Progenitor cell of endocrine pancreas (in vitro differentiated cells): ENCODE measurements at regions not wholly inside any gene's neighbourhood (a gene's known extent, or its start where the extent isn't known, plus 50 kb on each side); places are given as distances from the start of the nearest gene placed in this dataset.

Source experiments
- DNase-seq: peaks from one replicate; pipeline ENCODE4 v3.0.0; 2021; ENCODE audit warnings: low spot score; ENCODE audit not compliant: unreplicated experiment
- H3K27ac Mint-ChIP-seq: 2 replicates; pipeline ENCODE4 v1.8.0; 2021; ENCODE audit warnings: mild to moderate bottlenecking, moderate library complexity, mixed read lengths
- H3K27me3 Mint-ChIP-seq: 2 replicates; pipeline ENCODE4 v1.8.0; 2021; ENCODE audit warnings: mixed read lengths
- H3K36me3 Mint-ChIP-seq: 2 replicates; pipeline ENCODE4 v1.8.0; 2022; ENCODE audit warnings: mixed read lengths; ENCODE audit not compliant: insufficient read depth
- H3K4me1 Mint-ChIP-seq: 2 replicates; pipeline ENCODE4 v1.8.0; 2021; ENCODE audit warnings: low read depth, mixed read lengths
- H3K4me3 Mint-ChIP-seq: 2 replicates; pipeline ENCODE4 v1.8.0; 2021; ENCODE audit warnings: low read depth, mild to moderate bottlenecking, moderate library complexity, mixed read lengths
- H3K9me3 Mint-ChIP-seq: 2 replicates; pipeline ENCODE4 v1.8.0; 2021; ENCODE audit warnings: low read depth, mixed read lengths
- CTCF ChIP-seq: fragments of 200-600 bp; sonication (generic); IDR thresholded peaks from one replicate; pipeline ENCODE4 v1.5.0; 2021; ENCODE audit warnings: antibody characterized with exemption, mild to moderate bottlenecking; ENCODE audit not compliant: unreplicated experiment

GRCh38 chr7:18151422-18151821, 123.8 kb upstream of the PRPS1L1 start:
- no peak for DNase-seq
- peaks cover 3% of the 10 kb centered on the region for H3K9me3 Mint-ChIP-seq
- no peaks in the 10 kb centered on the region for H3K27me3 Mint-ChIP-seq
- H3K4me1 Mint-ChIP-seq, result peaks cover 10% of the 10 kb centered on the region
- H3K4me3 Mint-ChIP-seq, result no peak overlapping the region
- H3K27ac Mint-ChIP-seq, result no peak overlapping the region
- H3K36me3 Mint-ChIP-seq, result no peaks in the 10 kb centered on the region
- no peak for TF ChIP-seq CTCF

DNA sequence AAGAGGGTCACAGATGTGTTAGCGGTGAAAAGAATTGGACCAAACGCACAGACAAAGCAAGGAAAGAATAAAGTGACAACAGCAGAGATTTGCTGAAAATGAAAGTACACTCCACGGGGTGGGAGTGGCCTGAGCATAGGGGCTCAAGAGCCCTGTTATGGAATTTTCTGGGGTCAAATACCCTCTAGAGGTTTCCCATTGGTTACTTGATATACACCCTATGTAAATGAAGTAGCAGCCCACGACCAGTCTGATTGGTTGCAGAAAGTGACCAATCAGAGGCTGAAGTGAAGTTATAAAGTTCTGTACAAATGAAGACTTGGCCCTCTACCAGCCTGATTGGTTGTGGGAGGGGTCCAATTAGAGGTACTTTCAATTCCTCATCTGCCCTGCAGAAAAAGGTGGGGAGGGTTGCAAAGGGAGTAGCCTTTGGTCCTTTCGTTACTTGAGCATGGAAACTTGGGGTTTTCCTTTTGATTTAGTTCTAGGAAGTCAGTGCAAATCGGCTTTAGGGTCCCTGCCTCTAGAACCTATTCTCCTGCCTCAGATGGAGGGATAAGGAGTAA, 125.6 kb upstream of the PRPS1L1 start:
- no peak for TF ChIP-seq CTCF
- Mint-ChIP-seq H3K9me3 (peaks cover 3% of the 10 kb centered on the region), H3K4me1 (peaks cover 10% of the 10 kb centered on the region), H3K4me3 (no peak overlapping the region), H3K27ac (no peak overlapping the region), H3K36me3 (no peaks in the 10 kb centered on the region), H3K27me3 (no peaks in the 10 kb centered on the region)
- DNase-seq, result no peak

DNA sequence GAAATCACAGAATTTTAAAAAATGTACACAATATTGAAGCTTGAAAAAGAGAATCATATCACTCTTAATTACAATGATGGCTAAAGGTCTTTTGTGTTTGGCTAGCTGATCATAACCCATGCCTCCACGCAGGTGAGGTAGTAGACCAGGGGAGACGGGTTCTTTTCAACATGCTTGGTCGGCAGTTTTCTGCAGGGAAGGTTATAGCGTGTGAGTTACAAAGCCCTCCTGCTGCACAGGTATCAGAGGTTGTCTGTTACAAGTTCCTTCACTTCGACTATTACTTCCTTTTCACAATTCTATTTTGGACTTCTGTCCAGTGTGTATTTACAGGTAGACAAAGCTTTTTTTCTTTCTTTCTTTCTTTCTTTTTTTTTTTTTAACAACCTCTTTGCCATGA, 127.1 kb upstream of the PRPS1L1 start:
- no peak for TF ChIP-seq CTCF
- no peaks in the 10 kb centered on the region for H3K36me3 Mint-ChIP-seq
- no peak overlapping the region for H3K27ac Mint-ChIP-seq
- H3K9me3 Mint-ChIP-seq, result peaks cover 3% of the 10 kb centered on the region
- DNase-seq, result no peak
- H3K4me3 Mint-ChIP-seq, result no peak overlapping the region
- H3K27me3 Mint-ChIP-seq, result no peaks in the 10 kb centered on the region
- peaks cover 10% of the 10 kb centered on the region for H3K4me1 Mint-ChIP-seq

DNA sequence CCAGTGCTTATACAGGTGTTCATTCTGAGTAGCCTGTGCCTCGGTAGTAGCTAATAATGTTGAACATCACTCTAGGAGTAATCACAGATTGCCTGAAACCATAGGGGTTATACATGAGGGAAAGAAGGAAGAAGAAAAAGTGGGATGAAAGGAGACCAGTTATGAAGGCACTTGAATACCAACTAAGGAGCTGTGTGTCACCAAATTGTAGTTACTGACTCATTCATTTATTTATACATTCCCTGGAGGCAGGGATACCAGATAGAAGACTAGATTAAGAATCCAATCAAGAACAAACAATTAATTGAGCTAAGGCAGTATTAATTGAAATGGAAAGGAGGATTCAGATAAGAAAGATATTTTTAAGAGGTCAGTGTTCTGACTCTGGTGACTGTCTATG, 129.6 kb upstream of the PRPS1L1 start:
- no peak overlapping the region for H3K4me3 Mint-ChIP-seq
- no peaks in the 10 kb centered on the region for H3K27me3 Mint-ChIP-seq
- no peak for DNase-seq
- H3K4me1 Mint-ChIP-seq, result peaks cover 1% of the 10 kb centered on the region
- peaks cover 3% of the 10 kb centered on the region for H3K9me3 Mint-ChIP-seq
- no peak overlapping the region for H3K27ac Mint-ChIP-seq
- H3K36me3 Mint-ChIP-seq, result no peaks in the 10 kb centered on the region
- TF ChIP-seq CTCF, result no peak

GRCh38 chr7:18162657-18163056, 135.0 kb upstream of the PRPS1L1 start:
- H3K4me1 Mint-ChIP-seq, result no peaks in the 10 kb centered on the region
- H3K36me3 Mint-ChIP-seq, result no peaks in the 10 kb centered on the region
- no peak for TF ChIP-seq CTCF
- no peak overlapping the region for H3K4me3 Mint-ChIP-seq
- no peak for DNase-seq
- no peak overlapping the region for H3K27ac Mint-ChIP-seq
- H3K27me3 Mint-ChIP-seq, result no peaks in the 10 kb centered on the region
- no peaks in the 10 kb centered on the region for H3K9me3 Mint-ChIP-seq
